ENCODE measurements at regions not wholly inside any gene's neighbourhood (a gene's known extent, or its start where the extent isn't known, plus 50 kb on each side); places are given as distances from the start of the nearest gene placed in this dataset.

DNA sequence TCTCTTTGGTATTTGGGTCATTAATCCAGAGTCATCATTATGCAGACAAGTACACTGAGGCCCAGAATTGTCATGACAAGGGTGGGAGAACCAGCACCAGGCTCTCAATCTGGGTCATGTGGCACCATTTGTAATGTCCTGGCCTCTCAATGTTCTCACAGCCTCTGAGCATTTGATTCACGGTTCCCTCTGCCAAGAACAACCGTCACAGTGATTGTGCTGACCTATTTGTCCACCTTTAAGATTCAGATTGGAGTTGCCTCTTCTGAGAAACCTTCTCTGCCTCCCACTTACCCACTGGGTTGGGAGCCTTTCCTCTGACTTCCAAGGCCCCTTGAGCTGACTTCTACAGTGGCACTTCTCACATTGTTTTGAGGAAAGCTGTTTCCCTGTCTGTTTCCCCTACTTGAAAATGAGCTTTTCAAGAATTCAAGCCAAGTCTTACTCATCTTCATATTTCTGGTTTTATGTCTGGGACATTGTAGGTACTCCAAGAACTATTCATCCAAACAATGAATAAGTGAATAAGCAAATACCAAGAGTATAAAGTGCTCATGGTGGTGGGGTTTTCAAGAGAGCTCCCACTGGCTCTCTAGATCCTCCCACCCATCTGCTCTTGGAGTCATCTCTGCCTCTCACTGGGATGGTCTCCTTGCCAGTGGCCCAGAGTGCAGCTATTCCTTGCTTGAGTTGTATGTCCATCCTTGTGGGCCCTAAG lies 126.4 kb upstream of the E2F8 start (continued):
- TF ChIP-seq, protein P1, sequence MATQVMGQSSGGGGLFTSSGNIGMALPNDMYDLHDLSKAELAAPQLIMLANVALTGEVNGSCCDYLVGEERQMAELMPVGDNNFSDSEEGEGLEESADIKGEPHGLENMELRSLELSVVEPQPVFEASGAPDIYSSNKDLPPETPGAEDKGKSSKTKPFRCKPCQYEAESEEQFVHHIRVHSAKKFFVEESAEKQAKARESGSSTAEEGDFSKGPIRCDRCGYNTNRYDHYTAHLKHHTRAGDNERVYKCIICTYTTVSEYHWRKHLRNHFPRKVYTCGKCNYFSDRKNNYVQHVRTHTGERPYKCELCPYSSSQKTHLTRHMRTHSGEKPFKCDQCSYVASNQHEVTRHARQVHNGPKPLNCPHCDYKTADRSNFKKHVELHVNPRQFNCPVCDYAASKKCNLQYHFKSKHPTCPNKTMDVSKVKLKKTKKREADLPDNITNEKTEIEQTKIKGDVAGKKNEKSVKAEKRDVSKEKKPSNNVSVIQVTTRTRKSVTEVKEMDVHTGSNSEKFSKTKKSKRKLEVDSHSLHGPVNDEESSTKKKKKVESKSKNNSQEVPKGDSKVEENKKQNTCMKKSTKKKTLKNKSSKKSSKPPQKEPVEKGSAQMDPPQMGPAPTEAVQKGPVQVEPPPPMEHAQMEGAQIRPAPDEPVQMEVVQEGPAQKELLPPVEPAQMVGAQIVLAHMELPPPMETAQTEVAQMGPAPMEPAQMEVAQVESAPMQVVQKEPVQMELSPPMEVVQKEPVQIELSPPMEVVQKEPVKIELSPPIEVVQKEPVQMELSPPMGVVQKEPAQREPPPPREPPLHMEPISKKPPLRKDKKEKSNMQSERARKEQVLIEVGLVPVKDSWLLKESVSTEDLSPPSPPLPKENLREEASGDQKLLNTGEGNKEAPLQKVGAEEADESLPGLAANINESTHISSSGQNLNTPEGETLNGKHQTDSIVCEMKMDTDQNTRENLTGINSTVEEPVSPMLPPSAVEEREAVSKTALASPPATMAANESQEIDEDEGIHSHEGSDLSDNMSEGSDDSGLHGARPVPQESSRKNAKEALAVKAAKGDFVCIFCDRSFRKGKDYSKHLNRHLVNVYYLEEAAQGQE (IDR thresholded peaks at IDR 0.05; ENCODE audit: unreplicated experiment) = no peak

DNA sequence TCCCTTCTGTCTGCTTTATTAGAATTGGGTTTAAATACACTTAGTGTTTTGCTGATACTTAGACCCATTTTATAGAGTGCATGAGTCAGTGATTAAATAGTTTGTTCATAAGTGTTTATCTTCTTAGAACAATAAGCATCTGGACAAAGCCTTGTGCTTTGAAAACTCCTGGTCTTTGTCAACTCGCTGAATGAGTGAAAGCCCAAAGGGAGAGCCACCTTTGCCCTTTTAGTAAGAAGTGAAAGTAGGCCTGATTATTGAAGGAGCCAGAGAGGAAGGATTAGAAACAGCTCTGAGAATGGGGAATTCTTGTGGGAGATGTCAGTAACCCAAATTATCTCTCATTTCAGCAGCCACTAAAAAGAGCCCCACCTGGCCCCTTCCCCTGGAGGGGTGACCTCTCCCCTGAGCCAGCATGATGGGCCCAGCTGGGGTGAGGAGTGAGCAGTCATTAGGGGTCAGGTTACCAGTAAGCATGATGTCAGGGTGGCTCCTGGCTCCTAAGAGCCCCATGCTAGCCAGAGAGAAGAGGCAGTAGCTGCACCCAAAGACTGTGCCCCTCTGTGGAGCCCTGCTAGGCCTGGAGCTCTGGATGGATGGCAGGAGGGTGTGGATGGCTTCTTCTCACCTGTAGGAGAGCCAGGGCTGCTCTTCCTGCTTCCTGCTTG lies 125.1 kb upstream of the E2F8 start:
- DNase-seq (ENCODE audit: low spot score) (no peak), ATAC-seq (peak; percentile 68)
- peaks cover 11% of the 10 kb centered on the region for H3K9me2 ChIP-seq (ENCODE audit: insufficient read depth)
- Mint-ChIP-seq H3K27me3 (ENCODE audit: insufficient read depth, low read depth, poor library complexity) (peaks cover 3% of the 10 kb centered on the region), H3K27ac (no peak overlapping the region), H3K4me3 (no peak overlapping the region), H3K36me3 (ENCODE audit: low read depth) (no peaks in the 10 kb centered on the region), H3K4me1 (peaks cover 13% of the 10 kb centered on the region), H3K9me3 (no peaks in the 10 kb centered on the region)
- H4K20me1 ChIP-seq (replicated peaks; ENCODE audit: insufficient read depth) = no peaks in the 10 kb centered on the region
- no peak overlapping the region for H2AFZ ChIP-seq
- H3K36me3 ChIP-seq (ENCODE audit: insufficient read depth) = no peaks in the 10 kb centered on the region
- H3K4me1 ChIP-seq (ENCODE audit: insufficient read depth) = peaks cover 6% of the 10 kb centered on the region
- no peak overlapping the region for H3K4me3 ChIP-seq
- no peaks in the 10 kb centered on the region for H3F3A ChIP-seq (replicated peaks; ENCODE audit: low read depth)
- H3K4me2 ChIP-seq = no peak overlapping the region
- H3K27ac ChIP-seq (ENCODE audit: low read depth) = no peak overlapping the region
- H3K79me2 ChIP-seq (replicated peaks; ENCODE audit: insufficient read depth) = no peaks in the 10 kb centered on the region
- no peaks in the 10 kb centered on the region for H3K27me3 ChIP-seq (ENCODE audit: insufficient read depth)
- TF ChIP-seq POLR2AphosphoS5 (IDR thresholded peaks at IDR 0.05; ENCODE audit: low read depth) = no peak
- TF ChIP-seq ZNF331 (CRISPR knock-in tag; IDR thresholded peaks at IDR 0.05; ENCODE audit: low read depth) = no peak
- no peak for TF ChIP-seq ZNF114 (CRISPR knock-in tag; IDR thresholded peaks at IDR 0.05)
- TF ChIP-seq, protein P2, sequence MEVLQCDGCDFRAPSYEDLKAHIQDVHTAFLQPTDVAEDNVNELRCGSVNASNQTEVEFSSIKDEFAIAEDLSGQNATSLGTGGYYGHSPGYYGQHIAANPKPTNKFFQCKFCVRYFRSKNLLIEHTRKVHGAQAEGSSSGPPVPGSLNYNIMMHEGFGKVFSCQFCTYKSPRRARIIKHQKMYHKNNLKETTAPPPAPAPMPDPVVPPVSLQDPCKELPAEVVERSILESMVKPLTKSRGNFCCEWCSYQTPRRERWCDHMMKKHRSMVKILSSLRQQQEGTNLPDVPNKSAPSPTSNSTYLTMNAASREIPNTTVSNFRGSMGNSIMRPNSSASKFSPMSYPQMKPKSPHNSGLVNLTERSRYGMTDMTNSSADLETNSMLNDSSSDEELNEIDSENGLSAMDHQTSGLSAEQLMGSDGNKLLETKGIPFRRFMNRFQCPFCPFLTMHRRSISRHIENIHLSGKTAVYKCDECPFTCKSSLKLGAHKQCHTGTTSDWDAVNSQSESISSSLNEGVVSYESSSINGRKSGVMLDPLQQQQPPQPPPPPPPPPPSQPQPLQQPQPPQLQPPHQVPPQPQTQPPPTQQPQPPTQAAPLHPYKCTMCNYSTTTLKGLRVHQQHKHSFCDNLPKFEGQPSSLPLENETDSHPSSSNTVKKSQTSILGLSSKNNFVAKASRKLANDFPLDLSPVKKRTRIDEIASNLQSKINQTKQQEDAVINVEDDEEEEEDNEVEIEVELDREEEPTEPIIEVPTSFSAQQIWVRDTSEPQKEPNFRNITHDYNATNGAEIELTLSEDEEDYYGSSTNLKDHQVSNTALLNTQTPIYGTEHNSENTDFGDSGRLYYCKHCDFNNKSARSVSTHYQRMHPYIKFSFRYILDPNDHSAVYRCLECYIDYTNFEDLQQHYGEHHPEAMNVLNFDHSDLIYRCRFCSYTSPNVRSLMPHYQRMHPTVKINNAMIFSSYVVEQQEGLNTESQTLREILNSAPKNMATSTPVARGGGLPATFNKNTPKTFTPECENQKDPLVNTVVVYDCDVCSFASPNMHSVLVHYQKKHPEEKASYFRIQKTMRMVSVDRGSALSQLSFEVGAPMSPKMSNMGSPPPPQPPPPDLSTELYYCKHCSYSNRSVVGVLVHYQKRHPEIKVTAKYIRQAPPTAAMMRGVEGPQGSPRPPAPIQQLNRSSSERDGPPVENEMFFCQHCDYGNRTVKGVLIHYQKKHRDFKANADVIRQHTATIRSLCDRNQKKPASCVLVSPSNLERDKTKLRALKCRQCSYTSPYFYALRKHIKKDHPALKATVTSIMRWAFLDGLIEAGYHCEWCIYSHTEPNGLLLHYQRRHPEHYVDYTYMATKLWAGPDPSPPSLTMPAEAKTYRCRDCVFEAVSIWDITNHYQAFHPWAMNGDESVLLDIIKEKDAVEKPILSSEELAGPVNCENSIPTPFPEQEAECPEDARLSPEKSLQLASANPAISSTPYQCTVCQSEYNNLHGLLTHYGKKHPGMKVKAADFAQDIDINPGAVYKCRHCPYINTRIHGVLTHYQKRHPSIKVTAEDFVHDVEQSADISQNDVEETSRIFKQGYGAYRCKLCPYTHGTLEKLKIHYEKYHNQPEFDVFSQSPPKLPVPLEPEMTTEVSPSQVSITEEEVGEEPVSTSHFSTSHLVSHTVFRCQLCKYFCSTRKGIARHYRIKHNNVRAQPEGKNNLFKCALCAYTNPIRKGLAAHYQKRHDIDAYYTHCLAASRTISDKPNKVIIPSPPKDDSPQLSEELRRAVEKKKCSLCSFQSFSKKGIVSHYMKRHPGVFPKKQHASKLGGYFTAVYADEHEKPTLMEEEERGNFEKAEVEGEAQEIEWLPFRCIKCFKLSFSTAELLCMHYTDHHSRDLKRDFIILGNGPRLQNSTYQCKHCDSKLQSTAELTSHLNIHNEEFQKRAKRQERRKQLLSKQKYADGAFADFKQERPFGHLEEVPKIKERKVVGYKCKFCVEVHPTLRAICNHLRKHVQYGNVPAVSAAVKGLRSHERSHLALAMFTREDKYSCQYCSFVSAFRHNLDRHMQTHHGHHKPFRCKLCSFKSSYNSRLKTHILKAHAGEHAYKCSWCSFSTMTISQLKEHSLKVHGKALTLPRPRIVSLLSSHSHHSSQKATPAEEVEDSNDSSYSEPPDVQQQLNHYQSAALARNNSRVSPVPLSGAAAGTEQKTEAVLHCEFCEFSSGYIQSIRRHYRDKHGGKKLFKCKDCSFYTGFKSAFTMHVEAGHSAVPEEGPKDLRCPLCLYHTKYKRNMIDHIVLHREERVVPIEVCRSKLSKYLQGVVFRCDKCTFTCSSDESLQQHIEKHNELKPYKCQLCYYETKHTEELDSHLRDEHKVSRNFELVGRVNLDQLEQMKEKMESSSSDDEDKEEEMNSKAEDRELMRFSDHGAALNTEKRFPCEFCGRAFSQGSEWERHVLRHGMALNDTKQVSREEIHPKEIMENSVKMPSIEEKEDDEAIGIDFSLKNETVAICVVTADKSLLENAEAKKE (CRISPR knock-in tag; IDR thresholded peaks at IDR 0.05) = no peak
- TF ChIP-seq NANOG (IDR thresholded peaks at IDR 0.05; ENCODE audit: borderline replicate concordance) = no peak
- TF ChIP-seq EZH2 (IDR thresholded peaks at IDR 0.05; ENCODE audit: low read depth, unreplicated experiment) = no peak
- no peak for TF ChIP-seq CREB1 (CRISPR knock-in tag; IDR thresholded peaks at IDR 0.05; ENCODE audit: low read depth)
- TF ChIP-seq, protein P3, sequence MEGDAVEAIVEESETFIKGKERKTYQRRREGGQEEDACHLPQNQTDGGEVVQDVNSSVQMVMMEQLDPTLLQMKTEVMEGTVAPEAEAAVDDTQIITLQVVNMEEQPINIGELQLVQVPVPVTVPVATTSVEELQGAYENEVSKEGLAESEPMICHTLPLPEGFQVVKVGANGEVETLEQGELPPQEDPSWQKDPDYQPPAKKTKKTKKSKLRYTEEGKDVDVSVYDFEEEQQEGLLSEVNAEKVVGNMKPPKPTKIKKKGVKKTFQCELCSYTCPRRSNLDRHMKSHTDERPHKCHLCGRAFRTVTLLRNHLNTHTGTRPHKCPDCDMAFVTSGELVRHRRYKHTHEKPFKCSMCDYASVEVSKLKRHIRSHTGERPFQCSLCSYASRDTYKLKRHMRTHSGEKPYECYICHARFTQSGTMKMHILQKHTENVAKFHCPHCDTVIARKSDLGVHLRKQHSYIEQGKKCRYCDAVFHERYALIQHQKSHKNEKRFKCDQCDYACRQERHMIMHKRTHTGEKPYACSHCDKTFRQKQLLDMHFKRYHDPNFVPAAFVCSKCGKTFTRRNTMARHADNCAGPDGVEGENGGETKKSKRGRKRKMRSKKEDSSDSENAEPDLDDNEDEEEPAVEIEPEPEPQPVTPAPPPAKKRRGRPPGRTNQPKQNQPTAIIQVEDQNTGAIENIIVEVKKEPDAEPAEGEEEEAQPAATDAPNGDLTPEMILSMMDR (conservative IDR thresholded peaks at IDR 0.05; ENCODE audit: low read depth in 2 of 2) = no peak
- no peak for TF ChIP-seq STAT1 (IDR thresholded peaks at IDR 0.05; ENCODE audit: unreplicated experiment)
